Panc1 (cell line): ENCODE measurements at regions not wholly inside any gene's neighbourhood (a gene's known extent, or its start where the extent isn't known, plus 50 kb on each side); places are given as distances from the start of the nearest gene placed in this dataset.

Experiments
- TCF7L2 ChIP-seq: IDR thresholded peaks from 2 replicates; pipeline ENCODE4 v1.6.1; 2011; ENCODE audit warnings: mild to moderate bottlenecking, low read depth, low read length, inconsistent platforms
- TF ChIP-seq, protein P1 (sequence below): fragments of 450-650 bp; IDR thresholded peaks from 2 replicates; pipeline ENCODE4 v1.5.1; 2017; ENCODE audit warnings: mild to moderate bottlenecking
- TF ChIP-seq, protein P2 (sequence below), 2 experiments: IDR thresholded peaks; 2 replicates each; pipeline ENCODE4 v1.6.1; 2011 to 2012; ENCODE audit warnings: low read depth in 2 of 2, control low read depth in 1 of 2, low read length in 1 of 2, mild to moderate bottlenecking in 1 of 2, moderate library complexity in 1 of 2; ENCODE audit not compliant: insufficient read depth in 1 of 2

DNA sequence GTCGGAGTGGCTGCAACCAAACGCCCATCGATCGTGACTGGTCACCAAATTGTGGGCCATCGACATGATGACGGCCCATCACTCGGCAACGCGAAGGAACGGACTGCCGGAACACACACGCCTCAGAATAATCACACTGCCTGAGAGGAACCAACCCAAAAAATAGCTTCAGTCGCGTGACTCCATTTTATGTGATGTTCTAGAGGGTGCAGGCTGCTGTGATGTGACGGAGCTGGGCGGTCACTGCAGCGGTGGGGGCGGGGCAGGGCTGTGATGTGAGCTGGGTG is 174.6 kb downstream of the CTTN start:
- TF ChIP-seq, protein P1, sequence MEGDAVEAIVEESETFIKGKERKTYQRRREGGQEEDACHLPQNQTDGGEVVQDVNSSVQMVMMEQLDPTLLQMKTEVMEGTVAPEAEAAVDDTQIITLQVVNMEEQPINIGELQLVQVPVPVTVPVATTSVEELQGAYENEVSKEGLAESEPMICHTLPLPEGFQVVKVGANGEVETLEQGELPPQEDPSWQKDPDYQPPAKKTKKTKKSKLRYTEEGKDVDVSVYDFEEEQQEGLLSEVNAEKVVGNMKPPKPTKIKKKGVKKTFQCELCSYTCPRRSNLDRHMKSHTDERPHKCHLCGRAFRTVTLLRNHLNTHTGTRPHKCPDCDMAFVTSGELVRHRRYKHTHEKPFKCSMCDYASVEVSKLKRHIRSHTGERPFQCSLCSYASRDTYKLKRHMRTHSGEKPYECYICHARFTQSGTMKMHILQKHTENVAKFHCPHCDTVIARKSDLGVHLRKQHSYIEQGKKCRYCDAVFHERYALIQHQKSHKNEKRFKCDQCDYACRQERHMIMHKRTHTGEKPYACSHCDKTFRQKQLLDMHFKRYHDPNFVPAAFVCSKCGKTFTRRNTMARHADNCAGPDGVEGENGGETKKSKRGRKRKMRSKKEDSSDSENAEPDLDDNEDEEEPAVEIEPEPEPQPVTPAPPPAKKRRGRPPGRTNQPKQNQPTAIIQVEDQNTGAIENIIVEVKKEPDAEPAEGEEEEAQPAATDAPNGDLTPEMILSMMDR, result no peak
- TF ChIP-seq, protein P2, sequence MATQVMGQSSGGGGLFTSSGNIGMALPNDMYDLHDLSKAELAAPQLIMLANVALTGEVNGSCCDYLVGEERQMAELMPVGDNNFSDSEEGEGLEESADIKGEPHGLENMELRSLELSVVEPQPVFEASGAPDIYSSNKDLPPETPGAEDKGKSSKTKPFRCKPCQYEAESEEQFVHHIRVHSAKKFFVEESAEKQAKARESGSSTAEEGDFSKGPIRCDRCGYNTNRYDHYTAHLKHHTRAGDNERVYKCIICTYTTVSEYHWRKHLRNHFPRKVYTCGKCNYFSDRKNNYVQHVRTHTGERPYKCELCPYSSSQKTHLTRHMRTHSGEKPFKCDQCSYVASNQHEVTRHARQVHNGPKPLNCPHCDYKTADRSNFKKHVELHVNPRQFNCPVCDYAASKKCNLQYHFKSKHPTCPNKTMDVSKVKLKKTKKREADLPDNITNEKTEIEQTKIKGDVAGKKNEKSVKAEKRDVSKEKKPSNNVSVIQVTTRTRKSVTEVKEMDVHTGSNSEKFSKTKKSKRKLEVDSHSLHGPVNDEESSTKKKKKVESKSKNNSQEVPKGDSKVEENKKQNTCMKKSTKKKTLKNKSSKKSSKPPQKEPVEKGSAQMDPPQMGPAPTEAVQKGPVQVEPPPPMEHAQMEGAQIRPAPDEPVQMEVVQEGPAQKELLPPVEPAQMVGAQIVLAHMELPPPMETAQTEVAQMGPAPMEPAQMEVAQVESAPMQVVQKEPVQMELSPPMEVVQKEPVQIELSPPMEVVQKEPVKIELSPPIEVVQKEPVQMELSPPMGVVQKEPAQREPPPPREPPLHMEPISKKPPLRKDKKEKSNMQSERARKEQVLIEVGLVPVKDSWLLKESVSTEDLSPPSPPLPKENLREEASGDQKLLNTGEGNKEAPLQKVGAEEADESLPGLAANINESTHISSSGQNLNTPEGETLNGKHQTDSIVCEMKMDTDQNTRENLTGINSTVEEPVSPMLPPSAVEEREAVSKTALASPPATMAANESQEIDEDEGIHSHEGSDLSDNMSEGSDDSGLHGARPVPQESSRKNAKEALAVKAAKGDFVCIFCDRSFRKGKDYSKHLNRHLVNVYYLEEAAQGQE (IDR thresholded peaks at IDR 0.05; ENCODE audit: insufficient read depth in 1 of 2, low read depth in 2 of 2, low read length in 1 of 2), result no peak
- TF ChIP-seq TCF7L2, result no peak
